B cell (primary cell): ENCODE measurements at regions not wholly inside any gene's neighbourhood (a gene's known extent, or its start where the extent isn't known, plus 50 kb on each side); places are given as distances from the start of the nearest gene placed in this dataset.

ENCODE experiments used
- ATAC-seq: fragments of 200-7000 bp; cut with Tn5 transposase; one replicate; pipeline ENCODE4 v1.10.0; 2021; ENCODE audit warnings: low read depth, mild to moderate bottlenecking, moderate number of reproducible peaks, moderate library complexity
- CTCF ChIA-PET: fragments of 350-600 bp; sonication (Branson Sonifier 250); formaldehyde crosslinking; loops from one replicate; lab custom pipeline; 2021; ENCODE audit warnings: antibody characterized with exemption, inconsistent platforms; lab: Charles Lee
- POLR2A ChIA-PET: fragments of 350-600 bp; sonication (Branson Sonifier 250); formaldehyde crosslinking; loops from one replicate; lab custom pipeline; 2021; ENCODE audit warnings: antibody characterized with exemption; lab: Charles Lee
- DNase-seq: peaks from one replicate; pipeline ENCODE4 v3.0.0; 2013
- H2AFZ ChIP-seq: 2 replicates; pipeline ENCODE4 v1.6.1; 2012; ENCODE audit warnings: mild to moderate bottlenecking, low read depth, low read length; ENCODE audit not compliant: insufficient read depth, poor library complexity, severe bottlenecking
- H3K27ac ChIP-seq, 2 donors: 1 replicate in 1 of 2; 2 replicates in 1 of 2; pipeline ENCODE4 v1.5.1; 2012 to 2013; ENCODE audit warnings: low read length in 2 of 2, mild to moderate bottlenecking in 2 of 2, moderate library complexity in 1 of 2
- H3K27me3 ChIP-seq, 4 experiments: fragments of 200-600 bp in 1 of 4; sonication (generic) in 1 of 4; replicated peaks in 1 of 4; 1 replicate in 2 of 4; 2 replicates in 2 of 4; pipeline versions ENCODE4 v1.6.1 to v1.7.0; 2013 to 2016; ENCODE audit warnings: low read length in 3 of 4, mild to moderate bottlenecking in 2 of 4, mixed read lengths in 1 of 4, moderate library complexity in 1 of 4; ENCODE audit not compliant: insufficient read depth in 4 of 4, control insufficient read depth in 3 of 4; ENCODE audit errors: control extremely low read depth in 1 of 4
- H3K36me3 ChIP-seq, 2 experiments: replicated peaks in 1 of 2; 1 replicate in 1 of 2; 2 replicates in 1 of 2; pipeline versions ENCODE4 v1.6.1 to v1.7.1; 2013; ENCODE audit warnings: low read length in 1 of 2; ENCODE audit not compliant: insufficient read depth in 2 of 2, control insufficient read depth in 1 of 2; ENCODE audit errors: control extremely low read depth in 1 of 2, extremely low read depth in 1 of 2
- H3K4me1 ChIP-seq, 2 donors: fragments of 200-600 bp in 1 of 2; sonication (generic) in 1 of 2; 1 replicate in 1 of 2; 2 replicates in 1 of 2; pipeline versions ENCODE4 v1.5.1 to v1.6.1; 2013 to 2017; ENCODE audit warnings: low read length in 2 of 2; ENCODE audit not compliant: control insufficient read depth in 2 of 2, insufficient read depth in 2 of 2
- H3K4me2 ChIP-seq: replicated peaks from 2 replicates; pipeline ENCODE3; 2012; ENCODE audit warnings: mild to moderate bottlenecking, low read depth, low read length; ENCODE audit not compliant: poor library complexity, severe bottlenecking
- H3K4me3 ChIP-seq, 5 experiments: fragments of 200-600 bp in 1 of 5; sonication (generic) in 1 of 5; 1 replicate in 3 of 5; 2 replicates in 2 of 5; pipeline versions ENCODE4 v1.5.1 to v1.7.0; 2011 to 2016; ENCODE audit warnings: low read length in 4 of 5, mild to moderate bottlenecking in 4 of 5, low read depth in 2 of 5, control low read depth in 1 of 5, moderate library complexity in 1 of 5; ENCODE audit not compliant: insufficient read depth in 1 of 5; ENCODE audit errors: control extremely low read depth in 1 of 5, extremely low read depth in 1 of 5
- H3K79me2 ChIP-seq: fragments of 200-600 bp; sonication (generic); one replicate; pipeline ENCODE4 v1.6.0; 2016; ENCODE audit warnings: low read length; ENCODE audit not compliant: control insufficient read depth, insufficient read depth
- H3K9ac ChIP-seq: fragments of 200-600 bp; sonication (generic); 2 replicates; pipeline ENCODE4 v1.6.1; 2017; ENCODE audit warnings: mild to moderate bottlenecking, low read length, moderate library complexity
- H3K9me3 ChIP-seq, 3 donors: one replicate each; pipeline versions ENCODE4 v1.6.1 to v1.7.1; 2013; ENCODE audit warnings: low read length in 2 of 3; ENCODE audit not compliant: control insufficient read depth in 2 of 3, insufficient read depth in 1 of 3; ENCODE audit errors: control extremely low read depth in 1 of 3
- H4K20me1 ChIP-seq: 2 replicates; pipeline ENCODE4 v1.6.0; 2012; ENCODE audit warnings: mild to moderate bottlenecking, low read length; ENCODE audit not compliant: insufficient read depth, control insufficient read depth, poor library complexity, severe bottlenecking
- H3K27ac Mint-ChIP-seq: one replicate; pipeline ENCODE4 v1.8.0; 2021; ENCODE audit warnings: mixed read lengths
- H3K27me3 Mint-ChIP-seq: one replicate; pipeline ENCODE4 v1.8.0; 2021; ENCODE audit warnings: mixed read lengths
- H3K4me1 Mint-ChIP-seq: one replicate; pipeline ENCODE4 v1.8.0; 2021; ENCODE audit warnings: mixed read lengths
- H3K4me3 Mint-ChIP-seq: one replicate; pipeline ENCODE4 v1.8.0; 2021; ENCODE audit warnings: mixed read lengths
- H3K9me3 Mint-ChIP-seq: one replicate; pipeline ENCODE4 v1.8.0; 2022; ENCODE audit warnings: mixed read lengths; ENCODE audit not compliant: insufficient read depth
- CTCF ChIP-seq: fragments of 200-600 bp; IDR thresholded peaks from one replicate; pipeline ENCODE4 v1.8.0; 2022; ENCODE audit warnings: antibody characterized with exemption, mild to moderate bottlenecking
- EZH2 ChIP-seq: IDR thresholded peaks from 2 replicates; pipeline ENCODE4 v1.6.1; 2012; ENCODE audit warnings: borderline replicate concordance, low read depth, mild to moderate bottlenecking, moderate library complexity, low read length; ENCODE audit not compliant: insufficient read depth, poor library complexity, severe bottlenecking
- WGBS: methylation state at CpG from one replicate; pipeline ENCODE4 v1.1.5; 2013; ENCODE audit warnings: missing lambda C conversion rate; ENCODE audit not compliant: insufficient coverage; 5-methylcytosine and 5-hydroxymethylcytosine counted together
- intact Hi-C: fragments of 100-400 bp; cut with micrococcal nuclease; formaldehyde crosslinking; loops from one replicate; pipeline ENCODE4 v1.10.0; 2022

- no peak overlapping the region for H2AFZ ChIP-seq
- no peak overlapping the region for H3K27ac ChIP-seq
- ChIA-PET CTCF (no interaction called here), POLR2A (no interaction called here)
- no peaks in the 10 kb centered on the region for H3K4me1 Mint-ChIP-seq
- 90% methylated on average over 3 of the region's 5 CpGs for WGBS
- no peaks in the 10 kb centered on the region for H3K27me3 ChIP-seq
- no peak overlapping the region for H3K9ac ChIP-seq
- no peaks in the 10 kb centered on the region for H3K79me2 ChIP-seq
- H3K4me1 ChIP-seq = no peaks in the 10 kb centered on the region
- no peaks in the 10 kb centered on the region for H3K36me3 ChIP-seq
- TF ChIP-seq CTCF = no peak
- TF ChIP-seq EZH2 = no peak
- H3K27ac Mint-ChIP-seq = no peak overlapping the region
- H3K9me3 Mint-ChIP-seq = peaks cover 7% of the 10 kb centered on the region
- DNase-seq (no peak), ATAC-seq (no peak)
- intact Hi-C loops = no loop called here
- H3K27me3 Mint-ChIP-seq = no peaks in the 10 kb centered on the region
- H4K20me1 ChIP-seq = no peaks in the 10 kb centered on the region
- H3K4me3 Mint-ChIP-seq = no peak overlapping the region
- no peak overlapping the region for H3K4me2 ChIP-seq
- H3K4me3 ChIP-seq = no peak overlapping the region
- H3K9me3 ChIP-seq = peaks cover 0 to 4% (median 0%) of the 10 kb centered on the region in 3 donors
These were observed 298.6 kb downstream of the C6orf118 start for GRCh38 chr6:165010556-165011535.

- H3K4me1 ChIP-seq = no peaks in the 10 kb centered on the region
- no peak overlapping the region for H3K4me2 ChIP-seq
- no peaks in the 10 kb centered on the region for H3K27me3 ChIP-seq
- H3K79me2 ChIP-seq = no peaks in the 10 kb centered on the region
- Mint-ChIP-seq H3K4me3 (no peak overlapping the region), H3K9me3 (peaks cover 10% of the 10 kb centered on the region), H3K4me1 (no peaks in the 10 kb centered on the region), H3K27me3 (no peaks in the 10 kb centered on the region), H3K27ac (no peak overlapping the region)
- POLR2A ChIA-PET = no interaction called here
- no peak overlapping the region for H3K27ac ChIP-seq
- H3K9ac ChIP-seq = no peak overlapping the region
- ATAC-seq (no peak), DNase-seq (no peak)
- H3K9me3 ChIP-seq = peaks cover 0 to 7% (median 0%) of the 10 kb centered on the region in 3 donors
- intact Hi-C loops = no loop called here
- no peaks in the 10 kb centered on the region for H4K20me1 ChIP-seq
- CTCF ChIA-PET = no interaction called here
- H2AFZ ChIP-seq = no peak overlapping the region
- WGBS = 100% methylated on average over 1 of the region's 4 CpGs
- no peak overlapping the region for H3K4me3 ChIP-seq
- TF ChIP-seq CTCF (no peak), EZH2 (no peak)
- no peaks in the 10 kb centered on the region for H3K36me3 ChIP-seq
These were observed 300.4 kb downstream of the C6orf118 start for GRCh38 chr6:165008971-165009370.
